MM.1S (cell line): ENCODE measurements at regions not wholly inside any gene's neighbourhood (a gene's known extent, or its start where the extent isn't known, plus 50 kb on each side); places are given as distances from the start of the nearest gene placed in this dataset.
"Not testable (repeated sequence)": the region's sequence is repeated elsewhere in the genome, so short reads cannot be mapped to it uniquely, and the experiment has no call there.

Experiments used
- CTCF ChIP-seq: fragments of 300-600 bp; sonication (generic); IDR thresholded peaks from 2 replicates; pipeline ENCODE4 v1.5.1; 2016; ENCODE audit warnings: antibody characterized with exemption, low read length, mixed read lengths
- EZH2 ChIP-seq: fragments of 300-600 bp; sonication (generic); optimal IDR thresholded peaks from 2 replicates; pipeline ENCODE3; 2017; ENCODE audit warnings: low read depth, mild to moderate bottlenecking, antibody characterized with exemption, low read length, mixed read lengths
- EZH2phosphoT487 ChIP-seq: fragments of 300-600 bp; sonication (generic); IDR thresholded peaks from 2 replicates; pipeline ENCODE4 v1.6.1; 2018; ENCODE audit warnings: antibody characterized with exemption, low read length

GRCh38 chr7:23904901-23905300 is 194.9 kb downstream of the STK31 start:
- not testable (repeated sequence) for TF ChIP-seq CTCF, EZH2, EZH2phosphoT487
